OCI-LY3 (cell line): ENCODE measurements at regions not wholly inside any gene's neighbourhood (a gene's known extent, or its start where the extent isn't known, plus 50 kb on each side); places are given as distances from the start of the nearest gene placed in this dataset.
A peak's percentile ranks its signal among the peaks of the same experiment; 100 is the strongest.

Experiments used
- H2AFZ ChIP-seq: fragments of 200-600, 300-600 bp; shearing (Covaris generic); 2 replicates; pipeline ENCODE4 v1.6.0; 2014; ENCODE audit warnings: antibody characterized with exemption, low read depth, low read length
- H3K27ac ChIP-seq: fragments of 200-600, 300-600 bp; sonication (generic); 2 replicates; pipeline ENCODE4 v1.5.1; 2014; ENCODE audit warnings: mild to moderate bottlenecking, low read length, moderate library complexity, mixed read lengths
- H3K27me3 ChIP-seq: fragments of 200-600, 300-600 bp; sonication (generic); 2 replicates; pipeline ENCODE4 v1.6.1; 2014; ENCODE audit warnings: low read depth, low read length, mixed read lengths
- H3K36me3 ChIP-seq: fragments of 200-600, 300-600 bp; sonication (generic); replicated peaks from 2 replicates; pipeline ENCODE3; 2014; ENCODE audit warnings: low read depth, low read length, mixed read lengths
- H3K4me1 ChIP-seq: fragments of 300-600, 200-600 bp; sonication (generic); 2 replicates; pipeline ENCODE4 v1.6.1; 2014; ENCODE audit warnings: low read length, mixed read lengths
- H3K4me2 ChIP-seq: fragments of 200-600, 300-600 bp; sonication (generic); 2 replicates; pipeline ENCODE4 v1.6.1; 2014; ENCODE audit warnings: low read length, mixed read lengths
- H3K4me3 ChIP-seq: fragments of 300-600, 200-600 bp; sonication (generic); 2 replicates; pipeline ENCODE4 v1.5.1; 2014; ENCODE audit warnings: antibody characterized with exemption, mild to moderate bottlenecking, low read length, moderate library complexity
- H3K79me2 ChIP-seq: fragments of 300-600, 200-600 bp; shearing (Covaris generic); 2 replicates; pipeline ENCODE4 v1.6.1; 2014; ENCODE audit warnings: mild to moderate bottlenecking, low read length, mixed read lengths
- H3K9ac ChIP-seq: fragments of 300-600, 200-600 bp; shearing (Covaris generic); 2 replicates; pipeline ENCODE4 v1.6.0; 2014; ENCODE audit warnings: mild to moderate bottlenecking, low read length, moderate library complexity
- H3K9me3 ChIP-seq: fragments of 200-600, 300-600 bp; shearing (Covaris generic); 2 replicates; pipeline ENCODE4 v1.6.1; 2014; ENCODE audit warnings: low read length, mixed read lengths; ENCODE audit not compliant: insufficient read depth
- H4K20me1 ChIP-seq: fragments of 200-600, 300-600 bp; sonication (generic); 2 replicates; pipeline ENCODE4 v1.6.1; 2016; ENCODE audit warnings: low read length, mixed read lengths; ENCODE audit not compliant: insufficient read depth
- EZH2phosphoT487 ChIP-seq: fragments of 200-600 bp; shearing (Covaris generic); IDR thresholded peaks from 2 replicates; pipeline ENCODE4 v1.6.1; 2018; ENCODE audit warnings: antibody characterized with exemption, mixed run types, low read depth
- TF ChIP-seq, protein P1 (sequence below): fragments of 200-600, 300-600 bp; sonication (generic); IDR thresholded peaks from 2 replicates; pipeline ENCODE4 v1.5.1; 2014; ENCODE audit warnings: antibody characterized with exemption, low read length, low read depth

DNA sequence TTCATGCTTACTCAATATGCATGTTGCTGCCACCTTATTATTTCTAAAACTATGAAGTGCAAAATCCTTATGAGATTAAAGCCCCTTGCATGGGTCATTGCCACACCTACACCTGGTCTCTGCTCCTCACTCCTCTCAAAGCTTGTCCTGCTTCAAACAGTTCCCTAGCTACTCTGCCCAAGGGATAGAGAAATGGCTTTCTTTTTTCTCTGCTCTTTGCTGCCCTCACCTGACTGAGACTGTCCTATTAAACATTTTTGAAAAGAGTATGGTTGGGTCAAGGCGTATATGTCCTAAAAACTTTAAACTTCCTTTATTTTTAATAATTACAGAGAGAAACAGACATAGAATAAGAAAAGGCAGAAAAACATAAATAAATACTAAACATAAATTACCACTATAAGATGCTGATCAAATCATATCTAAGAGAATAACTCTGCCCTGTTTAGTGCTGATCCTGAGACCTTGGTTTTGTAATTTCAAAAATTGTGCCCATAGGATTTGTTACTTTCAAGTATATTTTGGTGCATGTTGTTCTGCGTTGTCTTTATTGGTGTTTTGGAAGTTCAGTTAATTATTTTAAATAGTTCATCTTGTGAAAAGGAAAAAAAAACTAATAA is 704.9 kb upstream of the PABPC4L start:
- peak overlapping the region; percentile 55 for H3K4me2 ChIP-seq
- H3K27ac ChIP-seq, result no peak overlapping the region
- no peak for TF ChIP-seq EZH2phosphoT487
- TF ChIP-seq, protein P1, sequence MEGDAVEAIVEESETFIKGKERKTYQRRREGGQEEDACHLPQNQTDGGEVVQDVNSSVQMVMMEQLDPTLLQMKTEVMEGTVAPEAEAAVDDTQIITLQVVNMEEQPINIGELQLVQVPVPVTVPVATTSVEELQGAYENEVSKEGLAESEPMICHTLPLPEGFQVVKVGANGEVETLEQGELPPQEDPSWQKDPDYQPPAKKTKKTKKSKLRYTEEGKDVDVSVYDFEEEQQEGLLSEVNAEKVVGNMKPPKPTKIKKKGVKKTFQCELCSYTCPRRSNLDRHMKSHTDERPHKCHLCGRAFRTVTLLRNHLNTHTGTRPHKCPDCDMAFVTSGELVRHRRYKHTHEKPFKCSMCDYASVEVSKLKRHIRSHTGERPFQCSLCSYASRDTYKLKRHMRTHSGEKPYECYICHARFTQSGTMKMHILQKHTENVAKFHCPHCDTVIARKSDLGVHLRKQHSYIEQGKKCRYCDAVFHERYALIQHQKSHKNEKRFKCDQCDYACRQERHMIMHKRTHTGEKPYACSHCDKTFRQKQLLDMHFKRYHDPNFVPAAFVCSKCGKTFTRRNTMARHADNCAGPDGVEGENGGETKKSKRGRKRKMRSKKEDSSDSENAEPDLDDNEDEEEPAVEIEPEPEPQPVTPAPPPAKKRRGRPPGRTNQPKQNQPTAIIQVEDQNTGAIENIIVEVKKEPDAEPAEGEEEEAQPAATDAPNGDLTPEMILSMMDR, result peak; percentile 86

DNA sequence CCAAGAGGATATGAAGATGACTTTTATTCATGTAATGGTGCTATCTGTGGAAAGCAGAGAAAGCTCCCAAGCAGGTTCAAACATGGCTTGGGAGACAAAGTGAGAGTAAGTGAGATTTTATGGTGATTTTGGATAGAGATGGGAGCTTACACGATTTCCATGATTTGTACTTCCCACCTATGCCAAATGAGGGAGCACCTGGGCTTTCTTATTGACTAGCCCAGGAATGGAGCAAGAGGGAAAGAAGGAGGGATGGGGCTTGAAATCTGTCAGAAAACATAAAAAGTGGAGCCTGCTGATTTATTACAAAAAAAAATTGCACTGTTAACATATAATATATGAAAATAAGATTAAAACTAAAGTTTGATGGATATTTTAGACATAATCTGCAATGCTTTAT is 703.5 kb upstream of the PABPC4L start:
- H3K36me3 ChIP-seq, result no peaks in the 10 kb centered on the region
- no peak overlapping the region for H3K27ac ChIP-seq
- no peaks in the 10 kb centered on the region for H3K27me3 ChIP-seq
- H2AFZ ChIP-seq, result no peak overlapping the region
- no peak overlapping the region for H3K4me2 ChIP-seq
- H3K4me1 ChIP-seq, result peaks cover 6% of the 10 kb centered on the region
- no peak overlapping the region for H3K4me3 ChIP-seq
- no peaks in the 10 kb centered on the region for H3K9me3 ChIP-seq
- no peaks in the 10 kb centered on the region for H3K79me2 ChIP-seq
- TF ChIP-seq, protein P1, result peak; percentile 20
- no peak for TF ChIP-seq EZH2phosphoT487
- no peak overlapping the region for H3K9ac ChIP-seq
- H4K20me1 ChIP-seq, result no peaks in the 10 kb centered on the region

More for the DNA sequence above, 704.9 kb upstream of the PABPC4L start:
- Histone ChIP-seq H3K4me1 (peaks cover 6% of the 10 kb centered on the region), H3K79me2 (no peaks in the 10 kb centered on the region), H3K4me3 (peak overlapping the region; percentile 24; the same call in 1 of the 2 replicates), H3K36me3 (no peaks in the 10 kb centered on the region), H2AFZ (peak overlapping the region; percentile 44), H3K27me3 (no peaks in the 10 kb centered on the region), H3K9me3 (no peaks in the 10 kb centered on the region), H3K9ac (no peak overlapping the region), H4K20me1 (no peaks in the 10 kb centered on the region)

DNA sequence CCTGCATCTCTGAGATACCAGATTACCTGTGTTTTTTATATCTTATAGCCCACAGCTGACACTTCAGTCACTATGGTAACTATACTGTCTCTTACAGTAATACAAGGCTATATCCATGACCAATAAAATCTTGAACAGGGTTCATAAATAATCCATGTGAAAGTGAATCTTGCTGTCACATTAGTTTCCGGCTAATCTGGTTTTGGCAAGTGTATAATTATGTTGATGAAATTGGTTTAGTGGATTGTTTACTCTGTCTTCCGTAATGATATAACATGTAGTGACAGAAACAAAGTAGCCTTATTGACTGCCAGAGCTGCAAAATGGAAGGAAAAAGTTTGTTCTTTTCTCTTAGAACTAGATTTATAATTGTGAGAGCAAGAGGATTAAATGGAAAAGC is 686.6 kb upstream of the PABPC4L start:
- Histone ChIP-seq H3K79me2 (no peaks in the 10 kb centered on the region), H3K4me3 (no peak overlapping the region), H3K36me3 (no peaks in the 10 kb centered on the region), H3K9ac (no peak overlapping the region), H3K4me1 (no peaks in the 10 kb centered on the region), H3K4me2 (no peak overlapping the region), H4K20me1 (no peaks in the 10 kb centered on the region), H3K27ac (no peak overlapping the region), H3K27me3 (no peaks in the 10 kb centered on the region), H3K9me3 (no peaks in the 10 kb centered on the region), H2AFZ (no peak overlapping the region)
- TF ChIP-seq EZH2phosphoT487, result no peak
- TF ChIP-seq, protein P1, result no peak

DNA sequence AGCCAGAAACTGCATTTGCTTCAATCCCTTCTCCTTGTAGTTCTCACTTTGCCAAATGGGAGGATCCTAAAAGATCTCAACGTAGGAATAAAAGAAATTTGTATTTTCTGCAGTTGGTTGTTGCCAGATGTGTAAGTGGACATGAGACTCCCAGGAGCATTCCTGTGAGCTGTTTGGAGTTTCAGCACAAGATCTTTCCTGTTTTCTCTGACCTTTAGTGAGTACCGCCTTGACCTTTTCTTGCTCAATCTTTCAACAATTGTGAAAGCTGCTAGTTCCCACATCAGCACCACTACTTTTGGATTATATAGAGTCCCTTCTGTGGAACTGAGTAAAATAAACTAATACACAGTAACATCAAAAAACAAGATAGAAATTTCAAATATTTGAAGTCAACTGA is 683.8 kb upstream of the PABPC4L start:
- no peak overlapping the region for H2AFZ ChIP-seq
- no peak overlapping the region for H3K27ac ChIP-seq
- H3K4me1 ChIP-seq, result no peaks in the 10 kb centered on the region
- no peaks in the 10 kb centered on the region for H3K9me3 ChIP-seq
- no peak overlapping the region for H3K4me3 ChIP-seq
- no peaks in the 10 kb centered on the region for H3K36me3 ChIP-seq
- no peak overlapping the region for H3K4me2 ChIP-seq
- H4K20me1 ChIP-seq, result no peaks in the 10 kb centered on the region
- H3K9ac ChIP-seq, result no peak overlapping the region
- H3K79me2 ChIP-seq, result no peaks in the 10 kb centered on the region
- no peaks in the 10 kb centered on the region for H3K27me3 ChIP-seq
- TF ChIP-seq EZH2phosphoT487, result no peak
- TF ChIP-seq, protein P1, result no peak
